Stimulated activated CD4-positive, alpha-beta T cell treated with anti-CD3 and anti-CD28 coated beads, Interleukin-4, amount 100 ng/mL, for 24 hours (primary cell): ENCODE measurements at regions not wholly inside any gene's neighbourhood (a gene's known extent, or its start where the extent isn't known, plus 50 kb on each side); places are given as distances from the start of the nearest gene placed in this dataset.
"Not testable (repeated sequence)": the region's sequence is repeated elsewhere in the genome, so short reads cannot be mapped to it uniquely, and the experiment has no call there.

ENCODE experiments used
- DNase-seq: peaks from one replicate; pipeline ENCODE4 v3.0.0-alpha.2; 2020

DNA sequence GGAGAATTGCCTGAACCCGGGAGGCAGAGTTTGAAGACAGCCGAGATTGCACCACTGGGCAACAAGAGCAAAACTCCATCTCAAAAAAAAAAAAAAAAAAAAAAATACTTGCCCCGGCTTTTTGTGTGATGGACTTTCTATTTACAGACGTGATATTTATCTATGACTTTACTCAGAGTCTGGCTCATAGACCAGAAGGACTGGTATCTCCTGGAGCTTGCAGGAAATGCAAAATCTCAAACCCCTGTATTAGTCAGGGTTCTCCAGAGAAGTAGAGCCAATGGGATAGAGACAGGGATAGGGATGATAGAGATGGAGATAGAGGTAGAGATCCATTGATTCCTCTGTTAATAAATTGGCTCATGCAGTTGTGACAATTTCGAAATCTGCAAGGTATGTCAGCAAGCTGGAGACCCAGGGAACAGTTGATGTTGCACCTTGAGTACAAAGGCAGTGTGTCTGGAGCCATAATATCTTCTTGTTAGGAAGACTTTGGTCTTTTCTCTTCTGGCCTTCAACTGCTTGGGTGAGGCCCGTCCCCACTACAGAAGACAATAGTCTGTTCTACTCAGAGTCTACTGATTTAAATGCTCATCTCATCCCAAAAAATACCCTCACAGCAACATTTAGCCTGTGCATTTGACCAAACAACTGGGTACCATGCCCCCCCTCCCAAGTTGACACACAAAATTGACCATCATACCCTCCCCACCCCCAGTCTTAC is 195.4 kb upstream of the MSX2 start:
- DNase-seq = no peak

DNA sequence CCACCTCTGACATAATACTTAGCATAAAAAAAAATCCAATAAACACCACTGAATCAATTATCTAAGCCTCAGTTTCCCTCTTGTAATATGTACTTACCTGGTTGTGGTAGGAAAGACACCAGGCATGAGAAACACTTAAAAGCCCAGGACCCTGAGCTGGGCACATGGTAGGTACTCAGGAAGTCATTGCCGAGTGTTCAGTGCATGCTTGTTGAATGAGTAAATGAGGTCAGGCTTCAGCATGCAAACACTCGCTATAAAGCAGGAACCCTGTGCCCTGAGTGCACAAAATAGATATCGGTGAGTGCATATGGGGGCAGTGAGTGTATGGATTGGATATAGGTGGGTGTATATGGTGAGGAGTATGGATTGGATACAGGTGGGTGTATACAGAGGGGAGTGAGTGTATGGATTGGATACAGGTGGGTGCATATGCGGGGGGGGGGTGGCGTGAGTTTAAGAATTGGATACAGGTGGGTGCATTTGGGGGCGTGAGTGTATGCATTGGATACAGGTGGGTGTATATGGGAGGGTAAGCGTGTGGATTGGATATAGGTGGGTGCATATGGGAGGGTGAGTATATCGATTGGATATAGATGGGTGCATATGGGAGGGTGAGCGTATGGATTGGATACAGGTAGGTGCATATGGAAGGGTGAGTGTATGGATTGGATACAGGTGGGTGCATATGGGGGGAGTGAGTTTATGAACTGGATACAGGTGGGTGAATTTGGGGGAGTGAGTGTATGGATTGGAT is 194.3 kb upstream of the MSX2 start:
- no peak for DNase-seq

DNA sequence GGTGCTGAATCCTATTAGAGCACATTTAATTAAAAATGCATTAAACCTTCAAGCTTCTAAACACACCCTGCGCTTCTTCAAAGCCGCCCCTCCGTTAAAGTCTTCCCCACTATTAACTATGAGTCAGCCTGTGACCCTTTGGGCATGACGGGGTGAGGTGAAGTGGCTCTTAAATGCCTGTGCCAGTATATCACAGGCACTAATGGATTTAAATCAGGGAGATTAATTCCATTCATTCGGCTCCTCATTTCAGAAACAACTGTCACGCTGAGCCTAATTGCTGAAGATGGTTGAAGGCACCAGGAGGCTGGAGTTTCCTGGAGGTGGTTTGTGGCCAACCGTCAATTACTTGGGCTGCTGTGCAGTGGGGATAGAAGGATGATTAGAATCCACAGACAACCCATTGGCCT is 192.6 kb upstream of the MSX2 start:
- no peak for DNase-seq

DNA sequence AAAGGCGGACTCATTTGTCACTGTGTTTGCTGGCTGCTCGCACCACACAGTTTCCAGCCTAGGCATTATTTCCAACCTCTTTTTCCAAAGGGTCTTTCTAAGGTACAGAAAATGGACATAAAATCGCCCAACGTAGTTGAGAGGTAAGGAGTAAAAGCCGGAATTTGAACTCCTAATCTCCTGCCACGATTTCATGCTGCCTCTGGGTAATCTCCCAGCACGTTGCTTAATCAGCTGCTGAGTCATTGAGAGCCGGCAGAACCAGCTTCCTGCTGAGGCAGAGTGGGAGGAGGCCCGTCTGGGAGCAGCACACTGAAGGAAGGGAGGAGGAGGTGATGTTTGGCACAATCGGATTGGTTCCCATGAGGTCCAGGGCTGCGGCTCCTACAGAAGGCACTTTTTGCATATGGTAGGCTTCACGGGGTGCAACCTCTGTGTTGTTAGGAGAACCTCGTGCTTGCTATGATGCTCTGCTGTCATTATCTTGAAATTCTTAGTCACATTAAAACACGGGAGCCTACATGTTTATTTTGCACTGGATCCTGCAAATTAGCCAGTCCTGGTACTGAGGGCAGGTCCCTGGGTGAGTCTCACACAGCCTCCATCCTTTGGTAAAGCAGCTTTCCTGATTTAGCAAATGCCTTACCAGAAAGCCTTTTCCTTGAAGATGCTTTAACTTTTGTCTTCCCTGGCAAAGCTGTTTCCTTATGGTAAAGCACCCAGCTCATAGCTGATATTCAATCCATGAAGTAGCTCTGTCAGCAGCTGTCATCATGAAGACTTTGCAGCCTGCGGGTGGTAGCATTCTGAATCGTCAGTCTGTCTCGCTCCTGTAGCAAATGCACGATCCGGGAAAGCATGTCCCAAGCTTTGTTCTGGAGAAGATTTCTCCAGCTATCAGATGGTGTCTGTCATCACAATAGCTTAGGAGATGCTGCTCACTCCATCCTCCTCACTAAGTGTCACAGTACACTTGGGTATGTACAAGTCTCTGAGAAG is 191.6 kb upstream of the MSX2 start:
- DNase-seq = peak; percentile 5

DNA sequence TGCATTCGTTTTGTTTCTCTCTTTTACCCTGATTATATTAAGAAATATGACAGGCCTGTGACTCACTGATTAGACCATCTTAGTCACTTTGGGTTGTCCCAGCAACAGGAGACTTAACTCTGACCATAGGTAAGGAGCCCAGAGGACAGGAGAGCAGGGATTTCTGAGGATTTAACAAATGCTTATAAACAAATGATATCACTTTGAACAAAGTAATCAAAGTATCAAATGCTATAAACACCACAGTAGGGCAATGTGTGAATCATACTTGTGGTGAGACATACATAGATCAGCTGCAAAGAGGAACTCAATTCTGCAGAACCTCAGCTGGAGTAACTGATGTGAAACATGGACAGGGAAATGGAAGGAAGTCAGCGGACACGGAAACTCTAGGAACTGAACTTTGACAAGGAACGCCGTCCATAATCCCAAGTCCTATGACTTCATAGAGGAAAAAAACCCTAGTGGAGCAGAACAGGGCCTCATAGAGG is 190.6 kb upstream of the MSX2 start:
- no peak for DNase-seq

DNA sequence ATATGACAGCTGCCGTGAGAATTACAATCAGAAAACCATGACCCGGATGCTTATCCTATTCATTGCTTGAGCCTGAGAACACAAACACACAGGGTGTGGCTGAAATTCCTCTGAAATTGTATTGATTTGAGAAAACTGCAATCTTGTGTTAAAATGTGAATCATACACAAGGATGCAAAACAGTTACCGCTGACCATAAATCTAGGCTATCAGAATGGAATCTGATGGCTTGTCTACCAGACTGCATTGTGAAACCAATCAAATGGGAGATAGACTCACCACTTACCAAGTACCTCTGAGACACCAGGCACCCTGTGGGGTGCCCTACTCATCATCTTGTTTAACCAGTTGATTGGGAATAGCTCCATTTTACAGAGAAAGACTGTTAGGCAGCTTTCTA is 188.7 kb upstream of the MSX2 start:
- no peak for DNase-seq

DNA sequence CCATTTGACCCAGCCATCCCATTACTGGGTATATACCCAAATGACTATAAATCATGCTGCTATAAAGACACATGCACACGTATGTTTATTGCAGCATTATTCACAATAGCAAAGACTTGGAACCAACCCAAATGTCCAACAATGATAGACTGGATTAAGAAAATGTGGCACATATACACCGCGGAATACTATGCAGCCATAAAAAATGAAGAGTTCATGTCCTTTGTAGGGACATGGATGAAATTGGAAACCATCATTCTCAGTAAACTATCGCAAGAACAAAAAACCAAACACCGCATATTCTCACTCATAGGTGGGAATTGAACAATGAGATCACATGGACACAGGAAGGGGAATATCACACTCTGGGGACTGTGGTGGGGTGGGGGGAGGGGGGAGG is 184.6 kb upstream of the MSX2 start:
- DNase-seq = not testable (repeated sequence)

DNA sequence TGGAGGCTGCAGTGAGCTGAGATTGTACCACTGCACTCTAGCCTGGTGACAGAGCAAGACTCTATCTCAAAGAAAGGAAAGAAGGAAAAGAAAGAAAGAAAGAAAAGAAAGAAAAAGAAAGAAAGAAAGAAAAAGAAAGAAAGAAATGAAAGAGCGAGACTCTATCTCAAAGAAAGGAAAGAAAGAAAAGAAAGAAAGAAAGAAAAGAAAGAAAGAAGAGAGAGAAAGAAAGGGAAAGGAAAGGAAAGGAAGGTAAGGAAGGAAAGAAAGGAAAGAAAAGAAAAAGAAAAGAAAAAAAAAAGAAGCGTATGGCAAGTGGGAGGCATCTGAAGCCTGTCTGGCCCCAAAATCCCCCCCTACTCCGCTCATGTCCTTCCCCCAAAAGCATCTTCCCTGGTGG is 182.3 kb upstream of the MSX2 start:
- DNase-seq = no peak

DNA sequence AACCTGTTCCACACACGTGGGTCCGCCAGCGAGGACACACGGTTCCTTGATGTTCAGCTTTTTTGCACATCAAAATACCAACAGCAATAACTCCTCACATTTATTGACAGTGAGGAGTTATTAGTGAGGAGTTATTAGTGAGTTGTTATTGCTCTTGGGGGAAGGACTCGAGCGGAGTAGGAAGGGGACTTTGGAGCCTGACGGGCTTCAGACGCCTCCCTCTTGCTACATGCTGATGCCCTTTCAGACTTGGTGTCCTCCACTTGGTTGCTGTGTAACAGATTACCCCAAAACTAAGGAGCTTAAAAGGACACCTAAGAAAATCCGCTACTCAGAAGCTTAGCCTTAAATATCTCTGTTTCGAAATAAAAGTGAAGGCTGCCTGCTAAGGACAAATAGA is 181.9 kb upstream of the MSX2 start:
- no peak for DNase-seq

DNA sequence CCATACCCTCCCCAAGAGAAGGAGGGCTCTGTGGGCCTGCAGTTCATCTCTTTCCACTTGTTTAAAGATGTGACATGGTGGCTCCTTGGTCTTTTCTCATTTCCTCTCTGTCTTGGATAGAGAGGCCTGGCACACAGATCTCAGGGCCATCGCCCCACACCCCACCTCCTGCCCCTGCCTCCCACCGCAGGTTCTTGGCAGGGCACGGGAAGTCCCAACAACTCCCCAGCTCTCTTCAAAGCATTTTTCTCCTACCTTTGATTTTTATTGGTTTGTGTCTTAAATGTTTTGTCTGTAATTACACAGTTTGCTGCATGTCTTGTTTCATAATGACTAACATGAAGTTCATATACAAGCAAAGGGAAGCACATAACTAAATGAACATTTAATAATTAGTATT is 178.5 kb upstream of the MSX2 start:
- DNase-seq = no peak

DNA sequence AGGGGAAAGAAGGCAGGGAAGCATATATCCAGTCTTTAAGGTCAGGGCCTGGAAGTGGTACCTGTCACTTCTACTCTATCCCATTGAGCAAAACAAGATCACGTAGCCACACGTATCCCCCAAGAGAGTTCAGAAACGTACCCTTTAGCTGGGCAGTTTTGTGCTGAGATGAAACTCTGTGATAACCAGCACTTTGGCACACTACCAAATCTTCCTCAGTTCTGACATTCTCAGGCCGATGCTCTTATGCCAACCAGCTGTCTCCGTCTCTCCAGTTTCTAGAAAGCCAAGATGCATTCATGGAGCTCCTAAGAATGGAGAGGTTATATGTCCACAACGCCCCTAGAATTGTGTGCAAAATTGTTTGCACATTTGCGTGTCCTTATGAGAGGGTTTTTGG is 176.6 kb upstream of the MSX2 start:
- DNase-seq = no peak

DNA sequence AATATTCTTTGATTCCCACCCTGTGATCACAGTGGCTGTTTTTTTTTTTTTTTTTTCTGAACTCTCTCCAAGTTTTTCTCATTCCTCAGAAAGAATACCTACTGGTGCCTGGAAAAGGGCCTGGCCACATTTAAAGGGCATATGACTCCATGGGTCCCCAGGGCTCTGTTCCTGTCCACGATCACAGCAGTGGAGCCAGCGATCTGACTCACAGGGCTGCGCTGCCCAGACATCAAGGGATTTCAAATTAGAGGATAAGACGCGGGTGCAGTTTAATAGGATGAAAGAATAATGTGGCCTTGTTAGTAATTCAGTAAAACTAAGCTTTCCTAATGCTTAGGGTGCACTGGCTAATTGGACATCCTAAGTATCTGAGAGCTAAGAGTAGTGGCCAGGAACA is 175.1 kb upstream of the MSX2 start:
- DNase-seq = no peak

DNA sequence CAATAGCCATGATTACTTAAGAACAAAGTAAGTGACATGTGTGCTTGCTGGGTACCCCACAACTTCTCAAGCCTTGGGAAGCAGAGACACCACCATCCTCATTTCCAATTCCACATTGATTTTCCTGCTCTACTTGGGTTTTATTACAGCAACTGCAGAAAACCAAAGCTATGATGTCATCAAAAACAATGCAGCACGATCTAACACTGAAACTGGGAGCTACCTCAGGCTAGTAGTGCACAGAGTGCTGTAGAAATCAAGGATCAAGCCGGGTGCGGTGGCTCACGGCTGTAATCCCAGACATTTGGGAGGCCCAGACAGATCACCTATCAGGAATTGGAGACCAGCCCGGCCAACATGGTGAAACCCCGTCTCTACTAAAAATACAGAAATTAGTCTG is 174.4 kb upstream of the MSX2 start:
- no peak for DNase-seq

DNA sequence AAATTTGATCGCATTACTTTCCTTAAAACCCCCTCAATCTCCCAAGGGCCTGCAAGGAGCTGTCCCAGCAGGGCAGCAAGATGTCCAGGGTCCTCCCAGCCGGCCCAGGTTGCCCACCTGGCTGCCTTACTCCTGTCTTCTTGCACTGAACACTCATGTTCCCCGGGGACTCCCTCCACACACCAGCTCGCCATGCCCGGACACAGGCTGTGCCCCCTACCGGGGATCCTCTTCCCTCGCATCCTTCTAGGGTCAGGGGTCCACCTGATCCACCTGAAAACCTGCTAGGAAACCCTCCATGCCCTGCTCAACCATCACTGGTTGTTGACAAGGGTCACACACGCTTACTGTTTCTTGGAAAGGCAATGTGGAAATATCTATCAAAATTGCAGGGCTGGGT is 172.0 kb upstream of the MSX2 start:
- DNase-seq = no peak

DNA sequence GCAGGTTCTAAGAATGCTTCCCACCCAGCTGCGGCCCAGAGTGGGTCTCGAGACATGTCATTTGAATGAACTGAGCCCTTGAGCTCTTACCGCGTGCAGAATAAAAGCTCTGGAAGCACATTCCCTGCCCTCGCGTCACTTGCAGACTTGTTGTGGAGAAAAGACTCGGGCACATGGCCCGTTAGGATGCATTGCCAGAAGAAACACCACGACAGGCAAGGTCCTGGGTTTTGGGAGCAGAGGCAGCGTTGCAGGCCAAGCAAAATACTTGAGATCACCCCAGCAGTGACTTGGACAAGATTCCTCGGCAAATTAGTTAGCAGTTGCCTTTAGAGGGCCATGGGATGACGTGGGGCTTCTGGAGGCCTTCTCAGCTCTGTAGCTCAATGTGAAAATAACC is 170.8 kb upstream of the MSX2 start:
- DNase-seq = no peak

DNA sequence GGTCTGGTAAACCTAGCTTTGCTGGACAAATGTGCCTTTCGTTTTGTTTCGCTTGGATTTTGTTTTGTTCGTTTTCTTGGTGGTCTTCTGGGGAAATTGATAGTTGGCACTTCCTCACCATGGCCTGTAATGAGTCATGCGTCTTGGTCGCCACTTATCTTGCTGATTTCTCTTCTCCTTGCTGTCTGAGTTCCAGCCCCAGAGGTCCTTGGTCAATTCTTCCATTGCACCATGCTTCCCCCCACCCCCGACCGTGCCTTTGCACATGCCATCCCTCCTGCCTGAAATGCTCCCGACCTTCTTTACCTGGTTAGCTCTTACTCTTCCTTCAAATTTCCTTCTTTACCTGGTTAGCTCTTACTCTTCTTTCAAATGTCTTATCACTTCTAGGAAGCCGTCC is 168.7 kb upstream of the MSX2 start:
- DNase-seq = no peak

DNA sequence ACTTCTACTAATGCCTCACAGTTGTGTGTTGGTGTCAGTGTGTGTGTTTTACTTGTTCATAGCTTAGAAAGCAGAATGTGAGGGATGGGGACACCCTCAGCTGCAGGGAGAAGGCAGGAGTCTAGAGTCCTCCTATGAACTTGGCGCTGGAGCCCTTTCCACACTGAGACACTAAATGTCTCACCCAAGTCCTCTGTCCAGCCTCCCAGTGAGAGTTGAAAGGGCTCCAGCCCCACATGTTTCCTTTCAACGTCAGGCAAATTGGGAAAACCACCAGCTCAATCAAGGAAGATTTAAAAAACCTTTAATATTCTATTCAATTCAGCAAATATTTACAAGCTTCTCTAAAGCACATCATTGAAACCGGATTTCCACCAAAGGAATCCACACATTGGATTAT is 167.6 kb upstream of the MSX2 start:
- DNase-seq = no peak

DNA sequence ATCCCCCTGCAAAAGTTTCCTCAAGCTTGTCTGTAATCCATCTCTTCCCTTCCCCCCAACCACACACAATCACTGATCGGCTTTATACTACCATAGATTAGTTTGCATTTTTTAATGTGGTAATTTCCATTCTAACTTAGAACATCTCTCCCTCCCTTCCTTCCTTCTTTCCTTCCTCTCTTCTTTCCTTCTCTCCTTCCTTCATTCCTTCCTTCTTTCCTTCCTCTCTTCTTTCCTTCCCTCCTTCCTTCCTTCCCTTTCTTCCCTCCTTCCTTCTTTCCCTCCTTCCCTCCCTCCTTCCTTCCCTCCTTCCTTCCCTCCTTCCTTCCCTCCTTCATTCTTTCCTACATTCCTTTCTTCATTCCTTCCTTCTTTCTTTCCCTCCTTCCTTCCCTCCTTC is 166.2 kb upstream of the MSX2 start:
- DNase-seq = no peak

DNA sequence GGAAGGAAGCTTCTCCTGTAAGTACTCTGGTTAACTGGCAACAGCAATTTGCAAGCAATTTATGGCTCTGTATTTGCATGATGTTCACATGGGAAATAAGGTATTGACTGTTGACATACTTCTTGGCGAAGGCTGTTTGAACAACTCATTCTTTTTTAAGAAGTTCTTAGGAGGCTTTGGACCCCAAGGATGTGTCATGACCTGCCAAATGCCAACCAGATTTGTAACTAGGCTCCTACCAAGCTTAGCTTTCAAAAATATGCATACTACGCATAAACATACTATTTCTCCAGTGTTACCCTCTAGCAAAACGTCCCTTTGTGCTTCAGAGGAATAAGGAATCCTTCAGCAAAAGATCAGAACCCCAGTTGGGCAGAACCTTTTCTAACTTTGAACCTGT is 165.2 kb upstream of the MSX2 start:
- no peak for DNase-seq

DNA sequence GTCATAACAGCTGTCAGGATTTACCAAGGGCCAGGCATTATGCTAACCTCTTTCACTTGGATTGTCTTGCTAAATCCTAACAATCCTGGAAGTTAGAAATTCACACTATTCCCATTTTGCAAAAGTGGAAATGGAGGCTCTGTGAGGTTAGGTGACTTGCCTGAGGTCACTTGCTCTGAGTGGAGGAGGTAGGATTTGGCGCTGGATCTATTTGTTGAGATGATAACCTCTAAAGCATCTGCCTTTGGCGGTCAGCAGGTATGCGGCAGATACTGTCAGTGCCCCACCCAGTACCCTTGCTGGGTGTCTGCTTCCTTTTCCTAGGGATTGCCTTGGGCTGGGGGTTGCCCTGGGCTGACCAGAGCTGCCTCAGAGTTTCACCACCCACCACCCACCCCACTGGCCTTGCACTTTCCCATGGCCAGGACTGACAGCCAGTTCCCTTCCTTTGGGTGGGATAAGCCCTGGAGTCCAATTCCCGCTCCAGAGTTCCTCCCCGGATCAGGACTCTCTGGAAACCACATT is 164.8 kb upstream of the MSX2 start:
- no peak for DNase-seq

DNA sequence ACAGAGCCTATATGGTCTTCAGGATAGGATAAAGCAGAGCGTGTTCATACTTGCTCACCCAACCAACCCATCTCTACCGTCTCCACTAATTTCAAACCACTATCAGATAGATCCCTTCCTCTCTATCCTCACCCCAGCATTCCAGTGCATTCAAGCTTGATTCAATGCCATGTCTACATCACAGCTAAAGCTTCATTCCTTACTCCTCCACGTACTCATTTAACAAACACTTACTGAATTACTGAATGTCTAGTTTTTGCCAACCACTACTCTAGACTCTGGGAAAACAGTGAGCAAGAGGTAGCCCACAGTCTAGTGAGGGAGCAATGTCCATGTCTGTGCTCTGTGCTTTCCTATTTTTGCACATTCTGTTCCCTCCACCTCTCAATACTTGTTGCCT is 163.5 kb upstream of the MSX2 start:
- DNase-seq = no peak

DNA sequence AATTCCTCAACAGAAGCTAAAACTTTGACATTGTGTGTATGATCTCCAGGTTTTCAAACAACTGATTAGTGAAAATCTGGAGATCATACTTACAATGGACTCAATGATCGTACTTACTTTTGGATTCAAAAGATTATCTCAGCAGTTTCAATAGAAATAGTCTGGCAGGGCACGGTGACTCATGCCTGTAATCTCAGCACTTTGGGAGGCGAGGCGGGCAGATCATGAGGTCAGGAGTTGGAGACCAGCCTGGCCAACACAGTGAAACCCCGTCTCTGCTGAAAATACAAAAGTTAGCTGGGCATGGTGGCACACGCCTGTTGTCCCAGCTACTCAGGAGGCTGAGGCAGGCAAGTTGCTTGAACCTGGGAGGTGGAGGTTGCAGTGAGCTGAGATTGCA is 161.3 kb upstream of the MSX2 start:
- not testable (repeated sequence) for DNase-seq

DNA sequence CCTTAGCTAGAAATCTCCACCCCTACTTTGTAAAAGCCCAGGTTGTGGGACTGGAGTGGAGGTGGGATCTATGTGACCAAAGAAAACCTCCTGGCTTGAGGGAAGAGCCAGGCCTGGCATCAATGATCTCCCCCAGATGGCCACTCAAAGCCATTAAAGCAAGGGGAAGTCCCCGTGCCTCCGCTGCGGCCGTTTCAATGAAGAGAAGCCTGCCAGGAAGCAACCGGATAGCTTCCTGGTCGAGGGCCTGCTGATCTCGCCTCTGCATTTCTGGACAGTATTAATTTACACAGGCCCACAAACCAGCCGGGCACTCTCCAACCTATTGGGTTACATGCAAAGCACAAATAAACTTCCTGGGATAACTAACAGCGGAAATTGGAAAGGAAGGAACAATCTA is 160.5 kb upstream of the MSX2 start:
- DNase-seq = no peak
